ENCODE measurements at regions not wholly inside any gene's neighbourhood (a gene's known extent, or its start where the extent isn't known, plus 50 kb on each side); places are given as distances from the start of the nearest gene placed in this dataset.

DNA sequence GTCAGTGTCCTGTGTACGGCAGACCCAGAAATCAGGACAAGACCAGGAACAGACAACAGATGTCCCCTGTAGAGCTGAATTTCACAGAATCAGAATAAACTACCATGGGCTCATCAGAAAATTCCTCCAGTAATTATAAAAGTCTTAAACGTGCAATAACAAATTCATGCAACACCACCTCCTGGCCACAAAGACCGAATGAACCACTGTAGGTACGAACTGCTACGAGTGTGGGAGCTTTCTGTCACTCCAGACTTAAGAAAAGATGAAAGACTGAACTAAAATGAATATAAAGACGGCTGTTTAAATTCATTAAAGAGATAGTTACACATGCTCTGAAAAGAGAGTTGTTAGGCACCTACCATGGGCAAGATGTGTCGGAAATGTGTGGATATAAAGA is 333.5 kb downstream of the RRAGC start:
- H3K9ac ChIP-seq (ENCODE audit: low read length): no peak overlapping the region
- no peak overlapping the region for H3K4me3 ChIP-seq (ENCODE audit: low read depth, low read length)
- H3K36me3 ChIP-seq (ENCODE audit: control insufficient read depth, insufficient read depth, low read length): no peaks in the 10 kb centered on the region
- H3K9me3 ChIP-seq (ENCODE audit: control insufficient read depth, insufficient read depth, low read depth, low read length): no peaks in the 10 kb centered on the region
- H3K27ac ChIP-seq (ENCODE audit: low read depth, low read length): no peak overlapping the region
- H3K27me3 ChIP-seq (ENCODE audit: control insufficient read depth, insufficient read depth, low read length): no peaks in the 10 kb centered on the region
- H3K4me1 ChIP-seq (ENCODE audit: control insufficient read depth, insufficient read depth, low read length): no peaks in the 10 kb centered on the region; the same call in 1 of the 2 replicates

DNA sequence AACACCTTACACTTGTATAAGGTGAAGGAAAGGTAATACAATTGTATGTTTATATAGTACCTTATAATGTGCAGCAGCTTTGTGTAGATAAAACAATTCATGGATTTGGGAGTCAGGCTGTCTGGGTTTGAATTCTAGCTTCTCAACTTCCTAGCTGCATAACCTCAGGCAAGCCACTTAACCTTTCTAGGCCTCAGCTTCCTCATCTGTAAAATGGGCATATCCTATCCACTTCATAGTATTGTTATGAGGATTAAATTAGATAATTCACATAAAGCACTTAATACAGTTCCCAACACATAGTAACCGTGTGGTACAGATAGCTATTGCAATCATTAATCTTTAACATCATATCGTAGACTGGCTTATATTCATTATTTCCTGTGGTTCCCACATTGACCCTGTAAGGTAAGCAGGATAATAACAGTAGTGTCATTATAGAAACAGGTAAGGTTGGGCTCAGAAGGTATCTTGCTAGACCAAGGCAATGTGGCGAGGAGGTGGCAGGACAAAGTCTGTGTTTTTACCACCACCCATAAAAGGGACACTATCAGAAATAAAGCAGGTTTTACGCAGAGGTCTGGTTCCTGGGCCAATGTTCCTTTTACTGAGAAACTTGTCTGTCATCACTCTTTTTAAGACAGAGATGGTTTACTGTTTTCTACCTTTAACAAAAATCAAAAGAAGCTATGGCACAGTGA is 334.1 kb downstream of the RRAGC start:
- Histone ChIP-seq H3K27me3 (ENCODE audit: control insufficient read depth, insufficient read depth, low read length) (no peaks in the 10 kb centered on the region), H3K4me1 (ENCODE audit: control insufficient read depth, insufficient read depth, low read length) (no peaks in the 10 kb centered on the region; the same call in 1 of the 2 replicates), H3K9ac (ENCODE audit: low read length) (no peak overlapping the region), H3K4me3 (ENCODE audit: low read depth, low read length) (no peak overlapping the region), H3K9me3 (ENCODE audit: control insufficient read depth, insufficient read depth, low read depth, low read length) (no peaks in the 10 kb centered on the region), H3K27ac (ENCODE audit: low read depth, low read length) (no peak overlapping the region), H3K36me3 (ENCODE audit: control insufficient read depth, insufficient read depth, low read length) (no peaks in the 10 kb centered on the region)

DNA sequence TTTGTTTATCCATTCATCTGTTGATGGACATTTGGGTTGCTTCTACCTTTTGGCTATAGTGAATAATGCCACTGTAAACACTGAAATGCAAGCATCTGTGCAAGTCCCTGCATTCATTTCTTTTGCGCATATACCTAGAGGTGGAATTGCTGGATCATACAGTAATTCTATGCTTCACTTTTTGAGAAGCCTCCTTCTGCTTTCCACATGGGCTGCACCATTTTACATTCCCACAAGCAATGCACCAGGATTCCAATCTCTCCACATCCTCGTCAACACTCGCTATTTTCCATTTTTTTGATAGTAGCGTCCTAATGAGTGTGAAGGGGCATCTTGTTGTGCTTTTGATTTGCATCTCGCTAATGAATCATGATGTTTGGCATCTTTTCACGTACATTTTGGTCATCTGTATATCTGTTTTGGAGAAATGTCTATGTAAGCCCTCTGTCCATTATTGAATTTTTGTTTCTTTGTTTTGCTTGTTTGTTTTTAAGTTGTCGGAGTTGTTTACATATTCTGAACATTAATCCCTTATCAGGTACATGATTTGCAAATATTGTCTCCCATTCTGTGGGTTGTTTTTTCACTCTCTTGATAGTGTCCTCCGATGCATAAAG is 335.4 kb downstream of the RRAGC start:
- H3K4me3 ChIP-seq (ENCODE audit: low read depth, low read length): no peak overlapping the region
- H3K27ac ChIP-seq (ENCODE audit: low read depth, low read length): no peak overlapping the region
- H3K36me3 ChIP-seq (ENCODE audit: control insufficient read depth, insufficient read depth, low read length): no peaks in the 10 kb centered on the region
- H3K9me3 ChIP-seq (ENCODE audit: control insufficient read depth, insufficient read depth, low read depth, low read length): no peaks in the 10 kb centered on the region
- H3K27me3 ChIP-seq (ENCODE audit: control insufficient read depth, insufficient read depth, low read length): no peaks in the 10 kb centered on the region
- no peaks in the 10 kb centered on the region; the same call in 1 of the 2 replicates for H3K4me1 ChIP-seq (ENCODE audit: control insufficient read depth, insufficient read depth, low read length)
- no peak overlapping the region for H3K9ac ChIP-seq (ENCODE audit: low read length)

DNA sequence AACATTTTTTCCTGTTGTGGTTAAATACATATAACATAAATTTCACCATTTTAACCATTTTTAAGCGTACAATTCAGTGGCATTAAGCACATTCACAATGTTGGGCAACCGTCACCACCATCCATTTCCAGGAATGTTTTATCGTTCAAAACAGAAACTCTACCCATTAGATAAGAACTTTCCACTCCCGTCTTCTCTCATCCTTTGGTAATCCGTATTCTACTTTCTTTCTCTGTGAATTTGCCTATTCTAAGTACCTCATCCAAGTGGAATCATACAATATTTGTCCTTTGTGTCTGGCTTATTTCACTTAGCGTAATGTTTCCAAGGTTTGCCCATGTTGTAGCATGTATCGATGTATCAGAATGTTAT is 336.0 kb downstream of the RRAGC start:
- no peak overlapping the region for H3K9ac ChIP-seq (ENCODE audit: low read length)

DNA sequence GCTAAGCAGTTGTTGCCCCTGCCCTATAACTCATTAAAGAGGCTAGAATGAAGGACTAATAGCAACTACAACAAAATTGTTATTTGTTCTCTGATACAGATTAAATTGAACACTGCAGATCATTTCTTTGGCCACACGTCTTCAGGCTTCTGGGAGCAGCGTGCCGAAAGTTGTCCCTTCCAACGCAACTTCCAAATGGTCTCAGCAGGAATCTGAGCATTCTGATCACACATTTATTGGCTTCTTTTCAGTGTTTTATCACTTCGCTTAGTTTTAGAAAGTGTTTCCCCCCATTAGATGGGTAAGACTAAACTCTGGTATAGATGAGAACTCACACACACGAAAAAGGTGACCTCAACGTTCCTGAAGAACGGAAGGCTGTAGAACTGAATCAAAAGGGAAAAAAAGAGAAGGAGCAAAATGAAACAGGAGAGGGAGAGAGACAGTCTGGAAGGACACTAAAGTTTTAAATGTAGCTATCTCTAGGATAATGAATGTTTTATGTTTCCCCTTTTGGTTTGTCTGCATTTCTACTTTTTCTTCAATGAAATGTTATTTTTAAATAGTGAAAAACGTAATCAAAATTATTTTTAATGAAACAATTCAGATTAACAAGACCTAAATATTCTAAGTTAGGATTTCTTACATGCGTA is 336.5 kb downstream of the RRAGC start:
- H3K9ac ChIP-seq (ENCODE audit: low read length): no peak overlapping the region
- no peaks in the 10 kb centered on the region for H3K9me3 ChIP-seq (ENCODE audit: control insufficient read depth, insufficient read depth, low read depth, low read length)
- H3K4me1 ChIP-seq (ENCODE audit: control insufficient read depth, insufficient read depth, low read length): no peaks in the 10 kb centered on the region; the same call in 1 of the 2 replicates
- H3K4me3 ChIP-seq (ENCODE audit: low read depth, low read length): no peak overlapping the region
- no peak overlapping the region for H3K27ac ChIP-seq (ENCODE audit: low read depth, low read length)
- H3K36me3 ChIP-seq (ENCODE audit: control insufficient read depth, insufficient read depth, low read length): no peaks in the 10 kb centered on the region
- no peaks in the 10 kb centered on the region for H3K27me3 ChIP-seq (ENCODE audit: control insufficient read depth, insufficient read depth, low read length)

More for the DNA sequence above, 336.0 kb downstream of the RRAGC start:
- Histone ChIP-seq H3K27ac (ENCODE audit: low read depth, low read length) (no peak overlapping the region), H3K4me3 (ENCODE audit: low read depth, low read length) (no peak overlapping the region), H3K27me3 (ENCODE audit: control insufficient read depth, insufficient read depth, low read length) (no peaks in the 10 kb centered on the region), H3K4me1 (ENCODE audit: control insufficient read depth, insufficient read depth, low read length) (no peaks in the 10 kb centered on the region; the same call in 1 of the 2 replicates), H3K36me3 (ENCODE audit: control insufficient read depth, insufficient read depth, low read length) (no peaks in the 10 kb centered on the region), H3K9me3 (ENCODE audit: control insufficient read depth, insufficient read depth, low read depth, low read length) (no peaks in the 10 kb centered on the region)

DNA sequence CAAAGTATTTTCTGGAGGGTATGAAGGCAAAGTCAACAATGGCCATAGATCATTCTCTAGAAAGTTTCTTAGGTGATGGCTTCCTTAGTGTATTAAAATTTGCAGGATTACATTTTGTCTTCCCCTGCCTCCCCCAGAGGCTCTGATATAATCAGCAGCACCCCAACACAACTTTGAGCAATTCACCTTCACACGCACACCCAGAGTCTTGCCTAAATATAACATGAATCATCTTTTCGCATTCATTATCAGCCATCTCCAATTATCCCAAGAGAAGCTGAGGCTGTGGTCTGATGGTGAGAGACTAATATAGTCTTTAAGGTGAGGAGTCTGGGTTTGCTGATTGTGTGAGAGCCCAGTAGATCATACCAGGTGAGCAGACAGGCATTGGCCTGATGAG is 343.0 kb downstream of the RRAGC start:
- peaks cover 4% of the 10 kb centered on the region; the same call in 1 of the 2 replicates for H3K4me1 ChIP-seq (ENCODE audit: control insufficient read depth, insufficient read depth, low read length)
- H3K36me3 ChIP-seq (ENCODE audit: control insufficient read depth, insufficient read depth, low read length): no peaks in the 10 kb centered on the region
- H3K4me3 ChIP-seq (ENCODE audit: low read depth, low read length): no peak overlapping the region
- H3K9me3 ChIP-seq (ENCODE audit: control insufficient read depth, insufficient read depth, low read depth, low read length): no peaks in the 10 kb centered on the region
- no peaks in the 10 kb centered on the region for H3K27me3 ChIP-seq (ENCODE audit: control insufficient read depth, insufficient read depth, low read length)
- H3K9ac ChIP-seq (ENCODE audit: low read length): no peak overlapping the region
- no peak overlapping the region for H3K27ac ChIP-seq (ENCODE audit: low read depth, low read length)

DNA sequence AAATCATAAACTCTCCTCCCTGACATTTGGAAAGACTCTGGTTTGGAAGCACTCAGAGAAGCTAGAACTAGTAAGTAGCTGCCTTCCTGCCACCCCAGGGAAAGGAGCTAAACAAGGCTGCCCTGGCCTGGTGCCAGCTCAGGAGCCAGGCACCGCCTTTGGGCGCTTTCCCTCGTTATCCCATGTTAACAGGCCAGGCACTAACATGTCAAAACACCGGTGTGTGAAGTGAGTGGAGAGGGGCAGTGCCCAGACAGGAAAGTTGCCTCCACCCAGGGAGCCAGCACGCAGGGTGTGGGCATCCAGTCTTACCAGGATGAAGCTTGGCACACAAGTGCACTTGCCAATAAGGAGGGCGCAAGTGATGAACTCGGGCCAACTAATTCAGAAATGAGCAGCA is 346.8 kb downstream of the RRAGC start:
- Histone ChIP-seq H3K9ac (ENCODE audit: low read length) (no peak overlapping the region), H3K27me3 (ENCODE audit: control insufficient read depth, insufficient read depth, low read length) (peaks cover 10% of the 10 kb centered on the region; the same call in 1 of the 2 replicates), H3K4me3 (ENCODE audit: low read depth, low read length) (no peak overlapping the region), H3K27ac (ENCODE audit: low read depth, low read length) (no peak overlapping the region), H3K36me3 (ENCODE audit: control insufficient read depth, insufficient read depth, low read length) (no peaks in the 10 kb centered on the region), H3K9me3 (ENCODE audit: control insufficient read depth, insufficient read depth, low read depth, low read length) (no peaks in the 10 kb centered on the region), H3K4me1 (ENCODE audit: control insufficient read depth, insufficient read depth, low read length) (peaks cover 21% of the 10 kb centered on the region)

DNA sequence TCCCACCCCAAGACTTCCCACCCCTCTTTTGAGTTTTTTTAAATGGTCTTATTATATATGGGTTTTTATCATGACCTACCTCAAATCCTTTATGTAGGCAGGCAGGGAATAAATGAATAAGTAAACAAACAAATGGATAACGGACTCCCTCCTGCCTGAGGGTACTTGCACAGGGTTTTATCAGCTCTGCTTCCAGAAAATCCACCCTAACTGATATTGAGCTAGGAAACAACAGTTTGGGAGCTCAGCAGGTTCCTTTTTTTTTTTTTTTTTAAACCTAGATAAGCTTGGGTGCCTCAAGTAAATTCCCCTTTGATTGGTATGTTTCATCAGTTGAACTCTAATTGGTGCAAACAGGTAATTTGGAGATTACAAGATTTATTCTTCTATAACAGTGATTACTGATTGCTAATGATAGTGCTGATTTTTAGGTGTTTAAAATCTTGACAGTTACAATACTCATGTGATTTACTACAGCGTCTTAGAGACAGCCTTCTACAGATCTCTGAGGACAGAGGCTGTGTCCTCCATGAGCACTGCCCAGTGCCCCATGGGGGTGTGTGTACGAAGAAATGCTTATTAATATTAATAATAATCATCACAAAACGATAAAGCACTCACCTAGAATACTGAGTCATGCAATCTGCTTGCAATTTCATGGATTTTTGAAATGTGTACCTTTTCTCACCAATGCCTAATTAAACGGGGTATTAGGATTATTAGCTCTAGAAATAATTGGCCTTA is 347.4 kb downstream of the RRAGC start:
- H3K27me3 ChIP-seq (ENCODE audit: control insufficient read depth, insufficient read depth, low read length): peaks cover 10% of the 10 kb centered on the region; the same call in 1 of the 2 replicates
- no peaks in the 10 kb centered on the region for H3K9me3 ChIP-seq (ENCODE audit: control insufficient read depth, insufficient read depth, low read depth, low read length)
- peaks cover 23% of the 10 kb centered on the region for H3K4me1 ChIP-seq (ENCODE audit: control insufficient read depth, insufficient read depth, low read length)
- no peaks in the 10 kb centered on the region for H3K36me3 ChIP-seq (ENCODE audit: control insufficient read depth, insufficient read depth, low read length)
- H3K9ac ChIP-seq (ENCODE audit: low read length): no peak overlapping the region
- no peak overlapping the region for H3K27ac ChIP-seq (ENCODE audit: low read depth, low read length)
- H3K4me3 ChIP-seq (ENCODE audit: low read depth, low read length): no peak overlapping the region

DNA sequence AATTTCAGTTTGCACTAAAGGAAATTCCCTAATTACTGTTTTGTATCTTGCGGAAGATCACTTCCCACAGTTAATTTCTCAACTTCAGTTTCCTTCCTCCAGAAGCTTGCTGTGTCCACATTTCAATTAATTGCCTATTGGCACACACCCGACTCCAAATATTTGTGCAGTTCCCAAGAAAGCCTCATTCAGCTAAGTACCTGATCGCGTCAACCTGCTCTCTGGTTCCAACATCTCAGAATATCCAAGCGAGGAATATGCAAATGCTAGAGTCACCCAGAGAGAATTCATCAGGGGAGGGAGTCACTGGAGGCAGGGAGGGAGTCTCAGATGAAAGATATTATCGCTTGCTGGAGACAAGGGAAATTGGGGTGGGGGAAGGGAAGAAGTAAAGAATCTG is 351.3 kb downstream of the RRAGC start:
- Histone ChIP-seq H3K9ac (ENCODE audit: low read length) (no peak overlapping the region), H3K4me1 (ENCODE audit: control insufficient read depth, insufficient read depth, low read length) (peaks cover 26% of the 10 kb centered on the region), H3K9me3 (ENCODE audit: control insufficient read depth, insufficient read depth, low read depth, low read length) (no peaks in the 10 kb centered on the region), H3K4me3 (ENCODE audit: low read depth, low read length) (no peak overlapping the region), H3K36me3 (ENCODE audit: control insufficient read depth, insufficient read depth, low read length) (no peaks in the 10 kb centered on the region), H3K27ac (ENCODE audit: low read depth, low read length) (no peak overlapping the region), H3K27me3 (ENCODE audit: control insufficient read depth, insufficient read depth, low read length) (peaks cover 17% of the 10 kb centered on the region; the same call in 1 of the 2 replicates)

DNA sequence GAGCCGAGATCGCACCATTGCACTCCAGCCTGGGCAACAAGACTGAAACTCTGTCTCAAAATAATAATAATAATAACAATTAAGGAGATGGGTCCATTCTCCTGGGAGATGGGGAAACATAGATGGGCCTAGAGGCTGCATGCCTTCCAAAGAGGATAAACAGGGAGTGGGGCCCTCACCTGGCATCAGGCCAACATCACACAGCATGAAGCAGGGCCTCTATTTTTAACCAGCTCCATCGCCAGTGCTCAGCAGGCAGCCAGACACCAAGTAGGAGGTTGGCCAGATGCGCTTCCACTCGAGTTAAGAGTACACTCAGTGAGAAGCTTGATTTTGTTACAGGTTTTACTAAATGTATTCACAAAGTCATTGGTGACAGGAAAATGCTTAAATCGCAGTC is 352.0 kb downstream of the RRAGC start:
- peaks cover 27% of the 10 kb centered on the region for H3K4me1 ChIP-seq (ENCODE audit: control insufficient read depth, insufficient read depth, low read length)
- no peak overlapping the region for H3K4me3 ChIP-seq (ENCODE audit: low read depth, low read length)
- H3K27ac ChIP-seq (ENCODE audit: low read depth, low read length): no peak overlapping the region
- no peaks in the 10 kb centered on the region for H3K9me3 ChIP-seq (ENCODE audit: control insufficient read depth, insufficient read depth, low read depth, low read length)
- H3K9ac ChIP-seq (ENCODE audit: low read length): no peak overlapping the region
- H3K27me3 ChIP-seq (ENCODE audit: control insufficient read depth, insufficient read depth, low read length): peaks cover 17% of the 10 kb centered on the region; the same call in 1 of the 2 replicates
- no peaks in the 10 kb centered on the region for H3K36me3 ChIP-seq (ENCODE audit: control insufficient read depth, insufficient read depth, low read length)
